Thoracic aorta (tissue), 2 donors: ENCODE measurements at regions not wholly inside any gene's neighbourhood (a gene's known extent, or its start where the extent isn't known, plus 50 kb on each side); places are given as distances from the start of the nearest gene placed in this dataset.

ENCODE experiments used
- ATAC-seq: fragments of 150-250 bp; one replicate; pipeline ENCODE4 v1.8.0; 2017; ENCODE audit warnings: low read depth; ENCODE audit not compliant: insufficient number of reproducible peaks, low FRiP score
- DNase-seq: peaks from one replicate; pipeline ENCODE4 v3.0.0-alpha.2; 2020; ENCODE audit warnings: low spot score
- H3K27ac ChIP-seq, 2 donors: fragments of 200-600 bp; sonication (generic); 1 replicate in 1 of 2; 2 replicates in 1 of 2; pipeline ENCODE4 v1.5.1; 2016; ENCODE audit warnings: mild to moderate bottlenecking in 2 of 2, moderate library complexity in 2 of 2
- H3K27me3 ChIP-seq: fragments of 200-600 bp; sonication (generic); replicated peaks from 2 replicates; pipeline ENCODE4 v1.6.0; 2016; ENCODE audit warnings: mild to moderate bottlenecking; ENCODE audit not compliant: insufficient read depth
- H3K36me3 ChIP-seq: fragments of 200-600 bp; sonication (generic); one replicate; pipeline ENCODE4 v1.5.1; 2016
- H3K4me1 ChIP-seq, 2 donors: fragments of 200-600 bp; sonication (generic); 1 replicate in 1 of 2; 2 replicates in 1 of 2; pipeline versions ENCODE4 v1.5.1 to v1.6.0; 2016; ENCODE audit warnings: low read depth in 2 of 2, mild to moderate bottlenecking in 1 of 2; ENCODE audit not compliant: control insufficient read depth in 1 of 2
- H3K4me3 ChIP-seq: fragments of 200-600 bp; sonication (generic); 2 replicates; pipeline ENCODE4 v1.5.1; 2016; ENCODE audit warnings: mild to moderate bottlenecking
- H3K9me3 ChIP-seq: fragments of 200-600 bp; sonication (generic); 2 replicates; pipeline ENCODE4 v1.5.1; 2016
- TF ChIP-seq, protein P1 (sequence below): fragments of 200-600 bp; sonication (generic); IDR thresholded peaks from one replicate; pipeline ENCODE4 v1.5.1; 2019; ENCODE audit warnings: antibody characterized with exemption

- Histone ChIP-seq H3K4me3 (no peak overlapping the region), H3K9me3 (no peaks in the 10 kb centered on the region), H3K36me3 (no peaks in the 10 kb centered on the region), H3K27me3 (no peaks in the 10 kb centered on the region), H3K4me1 (no peaks in the 10 kb centered on the region), H3K27ac (no peak overlapping the region)
- no peak for DNase-seq
- ATAC-seq: no peak
- TF ChIP-seq, protein P1, sequence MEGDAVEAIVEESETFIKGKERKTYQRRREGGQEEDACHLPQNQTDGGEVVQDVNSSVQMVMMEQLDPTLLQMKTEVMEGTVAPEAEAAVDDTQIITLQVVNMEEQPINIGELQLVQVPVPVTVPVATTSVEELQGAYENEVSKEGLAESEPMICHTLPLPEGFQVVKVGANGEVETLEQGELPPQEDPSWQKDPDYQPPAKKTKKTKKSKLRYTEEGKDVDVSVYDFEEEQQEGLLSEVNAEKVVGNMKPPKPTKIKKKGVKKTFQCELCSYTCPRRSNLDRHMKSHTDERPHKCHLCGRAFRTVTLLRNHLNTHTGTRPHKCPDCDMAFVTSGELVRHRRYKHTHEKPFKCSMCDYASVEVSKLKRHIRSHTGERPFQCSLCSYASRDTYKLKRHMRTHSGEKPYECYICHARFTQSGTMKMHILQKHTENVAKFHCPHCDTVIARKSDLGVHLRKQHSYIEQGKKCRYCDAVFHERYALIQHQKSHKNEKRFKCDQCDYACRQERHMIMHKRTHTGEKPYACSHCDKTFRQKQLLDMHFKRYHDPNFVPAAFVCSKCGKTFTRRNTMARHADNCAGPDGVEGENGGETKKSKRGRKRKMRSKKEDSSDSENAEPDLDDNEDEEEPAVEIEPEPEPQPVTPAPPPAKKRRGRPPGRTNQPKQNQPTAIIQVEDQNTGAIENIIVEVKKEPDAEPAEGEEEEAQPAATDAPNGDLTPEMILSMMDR: no peak
These were observed 410.9 kb upstream of the CYRIA start for GRCh38 chr2:17076533-17076932.

GRCh38 chr2:17070711-17071110 lies 405.1 kb upstream of the CYRIA start:
- Histone ChIP-seq H3K9me3 (no peaks in the 10 kb centered on the region), H3K27me3 (no peaks in the 10 kb centered on the region), H3K36me3 (no peaks in the 10 kb centered on the region), H3K4me1 (no peaks in the 10 kb centered on the region), H3K4me3 (no peak overlapping the region), H3K27ac (no peak overlapping the region)
- TF ChIP-seq, protein P1: no peak
- no peak for DNase-seq
- no peak for ATAC-seq

- no peaks in the 10 kb centered on the region for H3K27me3 ChIP-seq
- H3K9me3 ChIP-seq: no peaks in the 10 kb centered on the region
- no peak overlapping the region for H3K4me3 ChIP-seq
- no peaks in the 10 kb centered on the region for H3K36me3 ChIP-seq
- TF ChIP-seq, protein P1: no peak
- no peak overlapping the region for H3K27ac ChIP-seq
- DNase-seq (no peak), ATAC-seq (no peak)
- H3K4me1 ChIP-seq: no peaks in the 10 kb centered on the region
These were observed 403.9 kb upstream of the CYRIA start for GRCh38 chr2:17069564-17069963.

- H3K36me3 ChIP-seq: no peaks in the 10 kb centered on the region
- no peak overlapping the region for H3K4me3 ChIP-seq
- DNase-seq (no peak), ATAC-seq (no peak)
- TF ChIP-seq, protein P1: no peak
- no peaks in the 10 kb centered on the region for H3K4me1 ChIP-seq
- H3K27me3 ChIP-seq: no peaks in the 10 kb centered on the region
- no peaks in the 10 kb centered on the region for H3K9me3 ChIP-seq
- H3K27ac ChIP-seq: no peak overlapping the region
These were observed 402.4 kb upstream of the CYRIA start for GRCh38 chr2:17068021-17068420.

DNA sequence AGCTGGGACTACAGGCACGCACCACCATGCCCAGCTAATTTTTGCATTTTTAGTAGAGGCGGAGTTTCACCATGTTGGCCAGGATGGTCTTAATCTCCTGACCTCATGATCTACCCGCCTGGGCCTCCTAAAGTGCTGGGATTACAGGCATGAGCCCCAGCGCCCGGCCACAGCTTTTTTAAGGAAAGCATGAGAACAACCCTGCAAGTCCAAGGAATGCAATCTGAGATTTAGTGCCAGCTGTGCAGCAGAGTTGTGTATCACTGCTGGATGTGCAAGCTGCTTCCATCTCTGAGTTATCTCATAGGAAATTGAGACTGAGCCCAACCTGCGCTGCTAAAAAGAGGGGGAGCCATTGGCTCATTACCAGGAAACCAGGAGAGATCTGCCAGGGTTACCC lies 399.9 kb upstream of the CYRIA start:
- DNase-seq: no peak
- Histone ChIP-seq H3K4me3 (no peak overlapping the region), H3K27ac (no peak overlapping the region), H3K36me3 (no peaks in the 10 kb centered on the region), H3K27me3 (no peaks in the 10 kb centered on the region), H3K4me1 (no peaks in the 10 kb centered on the region), H3K9me3 (no peaks in the 10 kb centered on the region)
- TF ChIP-seq, protein P1: no peak
- no peak for ATAC-seq
